ENCODE measurements at regions not wholly inside any gene's neighbourhood (a gene's known extent, or its start where the extent isn't known, plus 50 kb on each side); places are given as distances from the start of the nearest gene placed in this dataset.

- intact Hi-C loops (cut with DNase I) = loop anchor here in 1 of 4 donors (5.0 kb wide), 1 partner anchor 1546 kb away; no protein-coding TSS in a partner anchor
- no peak for DNase-seq
- Histone ChIP-seq H3K9me3 (no peaks in the 10 kb centered on the region), H3K4me1 (ENCODE audit: insufficient read depth) (no peaks in the 10 kb centered on the region), H3K27ac (no peak overlapping the region), H3K36me3 (no peaks in the 10 kb centered on the region), H3K27me3 (no peaks in the 10 kb centered on the region), H3K4me3 (no peak overlapping the region)
- WGBS, 3 donors = 62 to 65% (median 65%) methylated on average over 5 of the region's 5 CpGs
- TF ChIP-seq POLR2A (IDR thresholded peaks at IDR 0.05) = no peak
- no peak for TF ChIP-seq EP300 (IDR thresholded peaks at IDR 0.05)
- TF ChIP-seq CTCF (IDR thresholded peaks at IDR 0.05) = no peak
Observed at GRCh38 chr20:6641012-6641411, 126.5 kb upstream of the BMP2 start.

- H3K9me3 ChIP-seq = no peaks in the 10 kb centered on the region
- TF ChIP-seq EP300 (IDR thresholded peaks at IDR 0.05) = no peak
- no peak for TF ChIP-seq POLR2A (IDR thresholded peaks at IDR 0.05)
- TF ChIP-seq CTCF (IDR thresholded peaks at IDR 0.05) = no peak
- DNase-seq = no peak
- H3K36me3 ChIP-seq = no peaks in the 10 kb centered on the region
- intact Hi-C loops (cut with DNase I) = no loop called here
- no peaks in the 10 kb centered on the region for H3K4me1 ChIP-seq (ENCODE audit: insufficient read depth)
- no peak overlapping the region for H3K4me3 ChIP-seq
- no peaks in the 10 kb centered on the region for H3K27me3 ChIP-seq
- no peak overlapping the region for H3K27ac ChIP-seq
Observed at GRCh38 chr20:6637160-6637579, 130.3 kb upstream of the BMP2 start.

- no peak for DNase-seq
- WGBS, 3 donors = 44 to 49% (median 44%) methylated on average over 8 of the region's 8 CpGs
- no peak overlapping the region for H3K27ac ChIP-seq
- intact Hi-C loops (cut with DNase I) = no loop called here
- no peaks in the 10 kb centered on the region for H3K4me1 ChIP-seq (ENCODE audit: insufficient read depth)
- H3K27me3 ChIP-seq = no peaks in the 10 kb centered on the region
- no peak overlapping the region for H3K4me3 ChIP-seq
- H3K9me3 ChIP-seq = no peaks in the 10 kb centered on the region
- H3K36me3 ChIP-seq = no peaks in the 10 kb centered on the region
- TF ChIP-seq CTCF (IDR thresholded peaks at IDR 0.05) = no peak
- no peak for TF ChIP-seq POLR2A (IDR thresholded peaks at IDR 0.05)
- TF ChIP-seq EP300 (IDR thresholded peaks at IDR 0.05) = no peak
Observed at GRCh38 chr20:6636209-6637159, 131.0 kb upstream of the BMP2 start.

GRCh38 chr20:6635034-6635736 is 132.3 kb upstream of the BMP2 start:
- intact Hi-C loops (cut with DNase I) = no loop called here
- no peak for TF ChIP-seq CTCF (IDR thresholded peaks at IDR 0.05)
- TF ChIP-seq EP300 (IDR thresholded peaks at IDR 0.05) = no peak
- no peak for TF ChIP-seq POLR2A (IDR thresholded peaks at IDR 0.05)
- Histone ChIP-seq H3K4me3 (no peak overlapping the region), H3K9me3 (no peaks in the 10 kb centered on the region), H3K27ac (no peak overlapping the region), H3K36me3 (no peaks in the 10 kb centered on the region), H3K27me3 (no peaks in the 10 kb centered on the region), H3K4me1 (ENCODE audit: insufficient read depth) (no peaks in the 10 kb centered on the region)
- 75 to 92% (median 81%) methylated on average over 1 of the region's 1 CpG for WGBS, 3 donors
- DNase-seq = no peak

All from ovary (tissue), 7 donors.